ENCODE measurements at regions not wholly inside any gene's neighbourhood (a gene's known extent, or its start where the extent isn't known, plus 50 kb on each side); places are given as distances from the start of the nearest gene placed in this dataset.
"Not testable (repeated sequence)": the region's sequence is repeated elsewhere in the genome, so short reads cannot be mapped to it uniquely, and the experiment has no call there.

DNA sequence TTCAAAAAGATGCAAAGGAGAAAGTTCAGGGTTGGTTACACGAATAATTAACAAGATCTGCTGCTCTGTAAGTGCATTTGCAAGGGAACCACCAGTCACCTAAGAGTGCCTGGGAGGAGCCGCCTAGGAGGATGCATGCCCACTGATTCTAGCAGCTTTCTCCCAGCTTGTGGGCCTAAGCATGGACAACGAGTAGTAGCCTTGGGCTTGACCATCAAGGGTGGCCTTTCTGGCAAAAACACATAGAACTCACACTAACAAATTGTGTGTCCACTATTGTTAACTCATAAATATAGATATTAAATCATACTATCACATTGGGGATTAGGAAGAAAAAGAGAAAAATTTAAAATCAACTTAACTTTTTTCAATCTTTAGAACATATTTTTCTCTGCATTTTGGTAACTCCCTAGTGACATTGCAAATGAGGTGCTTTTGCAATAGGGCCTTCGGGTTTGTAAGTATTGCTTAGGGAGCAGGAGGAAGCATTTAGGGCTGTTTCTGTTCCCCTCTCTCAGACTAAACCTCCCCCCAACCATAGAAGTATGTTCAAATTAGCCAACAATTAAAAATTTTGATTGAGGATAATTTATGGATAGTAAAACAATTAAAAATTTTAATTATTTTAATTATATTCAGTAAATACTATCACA lies 57.3 kb upstream of the CEP295 start:
- Histone ChIP-seq H3K27me3 (ENCODE audit: low read depth, low read length) (peaks cover under 1% of the 10 kb centered on the region; the same call in 1 of the 2 replicates), H3K9me3 (ENCODE audit: insufficient read depth, low read length) (no peaks in the 10 kb centered on the region), H3K79me2 (ENCODE audit: low read length) (no peaks in the 10 kb centered on the region), H3K9ac (ENCODE audit: low read length) (no peak overlapping the region), H2AFZ (ENCODE audit: low read depth, low read length) (peak overlapping the region; percentile 64), H3K27ac (ENCODE audit: low read length) (peak overlapping the region; percentile 41; the same call in 1 of the 2 replicates), H3K4me2 (ENCODE audit: low read length) (peak overlapping the region; percentile 62), H3K4me1 (ENCODE audit: low read length) (peaks cover 32% of the 10 kb centered on the region), H4K20me1 (ENCODE audit: insufficient read depth, low read length) (no peaks in the 10 kb centered on the region), H3K36me3 (replicated peaks; ENCODE audit: low read depth, low read length) (no peaks in the 10 kb centered on the region), H3K4me3 (ENCODE audit: low read length) (peak overlapping the region; percentile 12)
- no peak for TF ChIP-seq EZH2phosphoT487 (IDR thresholded peaks at IDR 0.05; ENCODE audit: low read depth)
- TF ChIP-seq, protein P1, sequence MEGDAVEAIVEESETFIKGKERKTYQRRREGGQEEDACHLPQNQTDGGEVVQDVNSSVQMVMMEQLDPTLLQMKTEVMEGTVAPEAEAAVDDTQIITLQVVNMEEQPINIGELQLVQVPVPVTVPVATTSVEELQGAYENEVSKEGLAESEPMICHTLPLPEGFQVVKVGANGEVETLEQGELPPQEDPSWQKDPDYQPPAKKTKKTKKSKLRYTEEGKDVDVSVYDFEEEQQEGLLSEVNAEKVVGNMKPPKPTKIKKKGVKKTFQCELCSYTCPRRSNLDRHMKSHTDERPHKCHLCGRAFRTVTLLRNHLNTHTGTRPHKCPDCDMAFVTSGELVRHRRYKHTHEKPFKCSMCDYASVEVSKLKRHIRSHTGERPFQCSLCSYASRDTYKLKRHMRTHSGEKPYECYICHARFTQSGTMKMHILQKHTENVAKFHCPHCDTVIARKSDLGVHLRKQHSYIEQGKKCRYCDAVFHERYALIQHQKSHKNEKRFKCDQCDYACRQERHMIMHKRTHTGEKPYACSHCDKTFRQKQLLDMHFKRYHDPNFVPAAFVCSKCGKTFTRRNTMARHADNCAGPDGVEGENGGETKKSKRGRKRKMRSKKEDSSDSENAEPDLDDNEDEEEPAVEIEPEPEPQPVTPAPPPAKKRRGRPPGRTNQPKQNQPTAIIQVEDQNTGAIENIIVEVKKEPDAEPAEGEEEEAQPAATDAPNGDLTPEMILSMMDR (IDR thresholded peaks at IDR 0.05; ENCODE audit: low read depth, low read length) = no peak

DNA sequence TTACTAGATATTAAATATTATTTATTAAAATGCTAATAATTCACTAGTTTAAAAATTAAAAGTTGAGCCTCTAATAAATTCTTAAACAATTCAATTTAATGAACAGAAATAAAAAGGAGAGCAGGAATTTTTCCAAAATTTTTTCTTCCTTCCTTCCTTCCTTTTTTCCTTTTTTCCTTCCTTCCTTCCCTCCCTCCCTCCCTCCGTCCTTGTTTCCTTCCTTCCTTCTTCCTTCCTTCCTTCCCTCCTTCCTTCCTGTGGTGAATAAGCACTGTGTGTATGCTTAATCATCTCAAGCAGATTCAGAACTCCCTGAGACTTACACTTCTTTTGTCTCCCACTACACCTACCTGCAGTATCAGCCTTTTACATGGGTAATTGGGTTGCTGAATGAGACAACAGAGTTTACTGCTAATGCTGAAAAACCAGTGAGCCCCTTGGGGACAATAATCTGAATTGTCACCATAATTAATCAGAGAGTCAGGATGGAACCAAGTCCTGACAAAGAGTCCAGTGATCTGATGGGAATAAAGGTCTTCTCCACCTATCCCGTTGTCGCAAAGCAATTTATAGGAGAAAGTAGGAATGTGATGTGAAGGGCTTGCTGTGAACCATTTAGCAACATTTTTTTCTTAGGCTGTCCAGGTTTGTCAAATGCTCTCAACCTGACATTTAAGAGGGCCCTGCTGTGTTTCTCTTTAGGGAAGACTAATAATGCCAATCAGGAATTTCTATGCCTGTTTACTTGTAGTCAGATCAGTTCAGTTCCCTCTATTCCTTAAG lies 58.1 kb upstream of the CEP295 start:
- no peak for TF ChIP-seq EZH2phosphoT487 (IDR thresholded peaks at IDR 0.05; ENCODE audit: low read depth)
- TF ChIP-seq, protein P1 (IDR thresholded peaks at IDR 0.05; ENCODE audit: low read depth, low read length) = no peak
- H3K27me3 ChIP-seq (ENCODE audit: low read depth, low read length) = peaks cover 5% of the 10 kb centered on the region; the same call in 1 of the 2 replicates
- peak overlapping the region; percentile 64 for H2AFZ ChIP-seq (ENCODE audit: low read depth, low read length)
- peaks cover 30% of the 10 kb centered on the region for H3K4me1 ChIP-seq (ENCODE audit: low read length)
- no peaks in the 10 kb centered on the region for H3K36me3 ChIP-seq (replicated peaks; ENCODE audit: low read depth, low read length)
- H3K9me3 ChIP-seq (ENCODE audit: insufficient read depth, low read length) = no peaks in the 10 kb centered on the region
- H3K4me2 ChIP-seq (ENCODE audit: low read length) = peak overlapping the region; percentile 62
- H3K27ac ChIP-seq (ENCODE audit: low read length) = peak overlapping the region; percentile 41; the same call in 1 of the 2 replicates
- no peak overlapping the region for H3K9ac ChIP-seq (ENCODE audit: low read length)
- no peaks in the 10 kb centered on the region for H3K79me2 ChIP-seq (ENCODE audit: low read length)
- no peaks in the 10 kb centered on the region for H4K20me1 ChIP-seq (ENCODE audit: insufficient read depth, low read length)
- peak overlapping the region; percentile 12; the same call in 1 of the 2 replicates for H3K4me3 ChIP-seq (ENCODE audit: low read length)

DNA sequence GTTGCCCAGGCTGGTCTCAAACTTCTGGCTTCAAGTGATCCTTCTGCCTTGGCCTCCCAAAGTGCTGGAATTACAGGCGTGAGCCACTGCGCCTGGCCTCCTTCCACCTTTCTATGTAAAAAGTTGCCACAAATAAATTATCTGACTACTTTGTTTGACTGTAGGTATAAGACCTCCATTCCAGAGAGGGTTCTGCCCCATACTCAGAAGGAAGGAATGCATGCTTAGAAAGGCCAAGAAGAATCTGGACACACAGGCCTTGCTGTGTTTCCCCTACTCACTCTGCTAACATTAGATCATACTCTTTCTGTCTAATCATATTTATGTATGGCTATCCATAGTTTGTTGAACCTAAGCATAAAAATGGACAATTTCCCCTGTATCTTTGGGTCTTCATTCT lies 53.0 kb upstream of the SMCO4 start:
- not testable (repeated sequence) for H3K79me2 ChIP-seq (ENCODE audit: low read length); H3K36me3 ChIP-seq (replicated peaks; ENCODE audit: low read depth, low read length); H3K9me3 ChIP-seq (ENCODE audit: insufficient read depth, low read length); H3K4me3 ChIP-seq (ENCODE audit: low read length); H3K27ac ChIP-seq (ENCODE audit: low read length); H4K20me1 ChIP-seq (ENCODE audit: insufficient read depth, low read length); H3K4me2 ChIP-seq (ENCODE audit: low read length); H3K9ac ChIP-seq (ENCODE audit: low read length); H2AFZ ChIP-seq (ENCODE audit: low read depth, low read length)
- peaks cover 16% of the 10 kb centered on the region for H3K4me1 ChIP-seq (ENCODE audit: low read length)
- H3K27me3 ChIP-seq (ENCODE audit: low read depth, low read length) = peaks cover 16% of the 10 kb centered on the region
